HL-60 (cell line): ENCODE measurements at regions not wholly inside any gene's neighbourhood (a gene's known extent, or its start where the extent isn't known, plus 50 kb on each side); places are given as distances from the start of the nearest gene placed in this dataset.

ENCODE experiments used
- DNase-seq, 2 experiments: peaks; one replicate each; pipeline ENCODE4 v3.0.0-alpha.2; 2010 to 2020; ENCODE audit warnings: low read depth in 1 of 2, low spot score in 1 of 2
- H3K27ac ChIP-seq: fragments of 250-450 bp; sonication (Bioruptor Pico); replicated peaks from 2 replicates; pipeline ENCODE4 v1.5.1; 2020; ENCODE audit warnings: mild to moderate bottlenecking, moderate library complexity
- H3K27me3 ChIP-seq: fragments of 250-450 bp; sonication (Bioruptor Pico); 2 replicates; pipeline ENCODE4 v1.5.1; 2021; ENCODE audit warnings: mild to moderate bottlenecking, moderate library complexity; ENCODE audit not compliant: insufficient read depth, poor library complexity, severe bottlenecking
- H3K4me3 ChIP-seq: replicated peaks from 2 replicates; pipeline ENCODE4 v1.5.1; 2011; ENCODE audit warnings: mild to moderate bottlenecking, control low read depth, low read length; ENCODE audit not compliant: insufficient read depth
- CTCF ChIP-seq: IDR thresholded peaks from one replicate; pipeline ENCODE4 v1.5.1; 2011; ENCODE audit warnings: low read length, control low read depth, inconsistent platforms; ENCODE audit not compliant: insufficient read depth
- GABPA ChIP-seq: IDR thresholded peaks from 2 replicates; pipeline ENCODE4 v1.6.1; 2012; ENCODE audit warnings: low read depth
- POLR2AphosphoS5 ChIP-seq: IDR thresholded peaks from 2 replicates; pipeline ENCODE4 v1.6.1; 2012; ENCODE audit warnings: low read depth
- SPI1 ChIP-seq: IDR thresholded peaks from 2 replicates; pipeline ENCODE4 v1.6.1; 2012; ENCODE audit warnings: low read depth, mild to moderate bottlenecking, borderline replicate concordance
- TF ChIP-seq, protein P1 (sequence below): IDR thresholded peaks from 2 replicates; pipeline ENCODE4 v1.6.1; 2012; ENCODE audit warnings: low read depth; ENCODE audit not compliant: insufficient replicate concordance

DNA sequence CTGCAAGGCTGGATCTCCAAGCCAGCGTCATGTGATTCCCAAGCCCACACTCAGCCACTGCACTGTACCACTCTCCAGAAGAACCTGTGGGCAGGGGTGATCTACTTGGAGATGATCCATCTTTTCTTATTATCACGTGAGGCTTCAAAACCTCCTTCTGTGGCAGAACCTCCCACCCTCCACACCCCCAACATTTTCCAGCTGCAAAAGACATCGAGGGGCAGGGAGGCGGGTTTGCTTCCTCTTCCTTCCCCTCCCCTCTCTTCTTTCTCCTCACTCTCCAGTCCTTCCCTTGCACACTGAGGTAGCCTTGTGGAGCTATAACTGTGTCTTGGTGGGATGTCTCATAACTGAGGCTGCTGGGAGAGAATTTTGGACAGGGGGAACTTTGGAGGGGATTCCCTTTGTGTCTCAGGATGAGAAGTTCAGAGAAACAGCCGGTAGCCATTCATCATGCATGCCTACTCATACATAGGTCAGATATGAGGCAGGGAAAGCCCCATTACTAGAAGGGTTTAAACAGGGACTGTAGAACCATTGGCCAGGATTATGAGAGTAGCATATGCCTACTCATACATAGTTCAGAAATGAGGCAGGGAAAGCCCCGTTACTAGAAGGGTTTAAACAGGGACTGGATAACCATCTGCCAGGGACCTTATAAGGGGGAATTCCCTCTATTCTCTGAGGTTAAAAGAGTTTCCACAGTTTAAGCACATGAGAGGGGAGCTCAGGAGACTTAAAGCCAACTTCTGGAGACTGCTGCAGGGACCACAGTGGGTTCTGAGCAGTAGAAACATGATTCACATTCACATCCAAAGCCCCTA is 420.7 kb upstream of the CADM1 start:
- Histone ChIP-seq H3K4me3 (no peak overlapping the region), H3K27ac (no peak overlapping the region), H3K27me3 (no peaks in the 10 kb centered on the region)
- no peak for TF ChIP-seq POLR2AphosphoS5
- no peak for DNase-seq

DNA sequence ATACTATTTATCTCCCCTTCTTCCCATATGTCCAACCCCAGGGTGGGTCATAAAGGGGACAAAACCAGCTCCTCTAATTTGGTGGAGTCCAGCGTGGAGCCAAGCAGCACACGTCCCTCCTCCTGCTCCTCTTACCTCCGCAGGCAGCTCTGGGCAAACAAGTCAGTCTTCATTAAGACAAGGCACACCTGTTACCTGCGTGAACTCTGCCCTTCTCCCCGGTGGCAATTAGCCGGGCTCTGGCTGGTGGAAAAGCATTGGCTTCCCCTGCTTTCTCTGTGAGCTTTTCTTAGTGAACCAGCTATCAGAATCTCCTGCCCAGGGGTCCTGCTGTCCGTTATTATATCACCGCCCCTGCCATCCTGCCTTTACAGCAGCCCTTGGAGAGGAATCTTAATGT is 418.7 kb upstream of the CADM1 start:
- TF ChIP-seq CTCF (no peak), POLR2AphosphoS5 (no peak), SPI1 (no peak), GABPA (no peak)
- TF ChIP-seq, protein P1, sequence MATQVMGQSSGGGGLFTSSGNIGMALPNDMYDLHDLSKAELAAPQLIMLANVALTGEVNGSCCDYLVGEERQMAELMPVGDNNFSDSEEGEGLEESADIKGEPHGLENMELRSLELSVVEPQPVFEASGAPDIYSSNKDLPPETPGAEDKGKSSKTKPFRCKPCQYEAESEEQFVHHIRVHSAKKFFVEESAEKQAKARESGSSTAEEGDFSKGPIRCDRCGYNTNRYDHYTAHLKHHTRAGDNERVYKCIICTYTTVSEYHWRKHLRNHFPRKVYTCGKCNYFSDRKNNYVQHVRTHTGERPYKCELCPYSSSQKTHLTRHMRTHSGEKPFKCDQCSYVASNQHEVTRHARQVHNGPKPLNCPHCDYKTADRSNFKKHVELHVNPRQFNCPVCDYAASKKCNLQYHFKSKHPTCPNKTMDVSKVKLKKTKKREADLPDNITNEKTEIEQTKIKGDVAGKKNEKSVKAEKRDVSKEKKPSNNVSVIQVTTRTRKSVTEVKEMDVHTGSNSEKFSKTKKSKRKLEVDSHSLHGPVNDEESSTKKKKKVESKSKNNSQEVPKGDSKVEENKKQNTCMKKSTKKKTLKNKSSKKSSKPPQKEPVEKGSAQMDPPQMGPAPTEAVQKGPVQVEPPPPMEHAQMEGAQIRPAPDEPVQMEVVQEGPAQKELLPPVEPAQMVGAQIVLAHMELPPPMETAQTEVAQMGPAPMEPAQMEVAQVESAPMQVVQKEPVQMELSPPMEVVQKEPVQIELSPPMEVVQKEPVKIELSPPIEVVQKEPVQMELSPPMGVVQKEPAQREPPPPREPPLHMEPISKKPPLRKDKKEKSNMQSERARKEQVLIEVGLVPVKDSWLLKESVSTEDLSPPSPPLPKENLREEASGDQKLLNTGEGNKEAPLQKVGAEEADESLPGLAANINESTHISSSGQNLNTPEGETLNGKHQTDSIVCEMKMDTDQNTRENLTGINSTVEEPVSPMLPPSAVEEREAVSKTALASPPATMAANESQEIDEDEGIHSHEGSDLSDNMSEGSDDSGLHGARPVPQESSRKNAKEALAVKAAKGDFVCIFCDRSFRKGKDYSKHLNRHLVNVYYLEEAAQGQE, result no peak
- no peak overlapping the region for H3K27ac ChIP-seq
- no peaks in the 10 kb centered on the region for H3K27me3 ChIP-seq
- H3K4me3 ChIP-seq, result no peak overlapping the region
- DNase-seq, result no peak

DNA sequence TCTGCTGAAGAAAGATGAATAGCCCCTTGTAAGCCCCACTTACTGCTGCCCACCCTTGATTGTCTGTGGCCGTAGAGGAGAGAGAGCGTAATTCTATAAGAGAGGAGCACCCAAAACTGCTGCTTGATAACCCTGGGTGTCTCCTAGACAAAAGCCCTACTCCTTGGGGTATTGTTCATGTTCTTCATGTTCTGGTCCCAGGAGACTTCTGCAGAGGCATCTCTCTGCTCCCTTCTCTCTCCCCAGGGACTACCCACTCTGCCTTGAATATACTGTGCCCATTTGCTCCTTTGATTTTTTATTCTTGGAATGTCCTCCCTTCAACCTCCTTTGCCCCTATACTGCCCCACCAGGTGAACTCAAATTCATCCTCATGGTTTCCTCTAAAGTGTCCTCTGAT is 417.8 kb upstream of the CADM1 start:
- DNase-seq, result no peak
- H3K27ac ChIP-seq, result no peak overlapping the region

More for the DNA sequence above, 417.8 kb upstream of the CADM1 start:
- Histone ChIP-seq H3K27me3 (no peaks in the 10 kb centered on the region), H3K4me3 (no peak overlapping the region)
- TF ChIP-seq SPI1, result no peak
- TF ChIP-seq, protein P1, result no peak
- TF ChIP-seq CTCF, result no peak
- no peak for TF ChIP-seq POLR2AphosphoS5
- TF ChIP-seq GABPA, result no peak
